Natural killer cell treated with Interleukin-12 subunit alpha and Interleukin-12 subunit beta and Interleukin-15 and Interleukin-18, amount 100 ng/mL, for 72 hours (primary cell): ENCODE measurements at regions not wholly inside any gene's neighbourhood (a gene's known extent, or its start where the extent isn't known, plus 50 kb on each side); places are given as distances from the start of the nearest gene placed in this dataset.

Source experiments
- ATAC-seq, 2 donors: fragments of 150-1000 bp; cut with Tn5 transposase in 1 of 2; sonication (Bioruptor Pico), chemical (Tn5 transposase) in 1 of 2; 2 replicates each; pipeline ENCODE4 v1.10.0; 2021
- DNase-seq: peaks from one replicate; pipeline ENCODE4 v3.0.0; 2022; ENCODE audit warnings: low spot score
- H3K27ac Mint-ChIP-seq, 2 donors: 1 replicate in 1 of 2; 2 replicates in 1 of 2; pipeline ENCODE4 v1.8.0; 2022; ENCODE audit warnings: mixed read lengths in 2 of 2, mild to moderate bottlenecking in 1 of 2, moderate library complexity in 1 of 2
- H3K27me3 Mint-ChIP-seq, 2 donors: 1 replicate in 1 of 2; 2 replicates in 1 of 2; pipeline ENCODE4 v1.8.0; 2022; ENCODE audit warnings: mixed read lengths in 2 of 2
- H3K36me3 Mint-ChIP-seq: one replicate; pipeline ENCODE4 v1.8.0; 2022; ENCODE audit warnings: mixed read lengths
- H3K4me1 Mint-ChIP-seq, 2 donors: 1 replicate in 1 of 2; 2 replicates in 1 of 2; pipeline ENCODE4 v1.8.0; 2022; ENCODE audit warnings: low read depth in 2 of 2, mixed read lengths in 2 of 2, mild to moderate bottlenecking in 1 of 2
- H3K4me3 Mint-ChIP-seq: one replicate; pipeline ENCODE4 v1.8.0; 2022; ENCODE audit warnings: mixed read lengths
- H3K9me3 Mint-ChIP-seq: 2 replicates; pipeline ENCODE4 v1.8.0; 2022; ENCODE audit warnings: mixed read lengths

DNA sequence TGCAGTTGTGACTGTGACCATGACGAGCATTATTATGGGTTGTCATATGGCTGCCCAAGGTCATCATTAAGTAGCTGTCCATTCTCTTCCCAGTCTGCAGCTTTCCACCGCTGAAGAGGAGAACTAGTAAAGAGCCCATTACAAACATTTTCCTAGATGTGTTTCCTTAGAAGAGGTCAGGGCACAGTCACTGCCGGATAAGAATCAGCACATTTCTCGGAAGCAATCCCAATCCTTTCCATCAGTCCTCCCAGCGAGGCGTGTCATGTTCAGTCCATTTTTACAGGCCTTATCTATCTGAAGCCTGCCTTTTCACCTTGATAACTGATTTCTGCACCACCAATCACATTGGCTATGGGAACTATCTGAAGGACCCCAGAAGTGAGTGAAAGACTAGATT is 319.9 kb upstream of the SLC14A2 start:
- Mint-ChIP-seq H3K4me3 (no peak overlapping the region), H3K4me1 (no peaks in the 10 kb centered on the region), H3K36me3 (no peaks in the 10 kb centered on the region), H3K27ac (no peak overlapping the region), H3K27me3 (peaks cover 3 to 14% of the 10 kb centered on the region in 2 donors), H3K9me3 (no peaks in the 10 kb centered on the region)
- DNase-seq, result no peak
- no peak for ATAC-seq

DNA sequence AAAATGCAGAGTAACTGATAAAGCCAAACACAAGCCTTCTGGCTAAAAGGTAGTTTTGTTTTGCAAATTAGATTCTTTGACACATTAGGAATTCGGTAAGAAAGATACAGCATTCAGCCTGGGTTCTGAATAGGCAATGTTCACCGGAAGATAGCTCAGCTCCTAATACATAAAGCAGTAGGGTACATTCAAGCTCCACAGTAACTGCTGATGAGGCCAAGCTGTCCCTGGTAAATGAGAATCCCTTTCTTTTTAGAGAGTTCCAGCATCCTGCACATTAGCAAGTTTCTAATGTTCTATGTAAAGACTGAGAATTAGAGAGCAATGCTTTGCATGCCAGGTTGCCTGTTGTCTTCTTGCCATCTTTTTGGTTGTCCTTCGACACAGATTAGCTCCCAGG is 316.3 kb upstream of the SLC14A2 start:
- Mint-ChIP-seq H3K4me3 (no peak overlapping the region), H3K4me1 (no peaks in the 10 kb centered on the region), H3K9me3 (no peaks in the 10 kb centered on the region), H3K36me3 (no peaks in the 10 kb centered on the region), H3K27me3 (peaks cover 0 to 16% of the 10 kb centered on the region in 2 donors), H3K27ac (no peak overlapping the region)
- no peak for ATAC-seq
- DNase-seq, result no peak

DNA sequence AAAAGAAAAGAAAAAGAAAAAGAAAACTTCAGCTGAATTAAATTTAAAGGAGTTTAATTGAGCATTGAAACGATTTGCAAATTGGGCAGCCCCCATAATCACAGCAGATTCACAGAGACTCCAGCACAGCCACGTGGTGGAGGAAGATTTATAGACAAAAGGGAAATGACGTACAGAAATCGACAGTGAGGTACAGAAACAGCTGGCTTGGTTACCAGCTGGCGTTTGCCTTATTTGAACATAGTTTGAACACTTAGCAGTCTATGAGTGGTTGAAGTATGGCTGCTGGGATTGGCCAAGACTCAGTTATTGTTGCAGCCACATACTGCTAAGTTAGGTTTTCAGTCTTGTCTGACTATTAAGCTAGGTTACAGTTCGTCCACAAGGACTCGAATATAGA is 312.2 kb upstream of the SLC14A2 start:
- Mint-ChIP-seq H3K36me3 (no peaks in the 10 kb centered on the region), H3K9me3 (no peaks in the 10 kb centered on the region), H3K27ac (no peak overlapping the region), H3K4me3 (no peak overlapping the region), H3K4me1 (no peaks in the 10 kb centered on the region), H3K27me3 (peaks cover 3 to 29% of the 10 kb centered on the region in 2 donors)
- DNase-seq (no peak), ATAC-seq (no peak)

DNA sequence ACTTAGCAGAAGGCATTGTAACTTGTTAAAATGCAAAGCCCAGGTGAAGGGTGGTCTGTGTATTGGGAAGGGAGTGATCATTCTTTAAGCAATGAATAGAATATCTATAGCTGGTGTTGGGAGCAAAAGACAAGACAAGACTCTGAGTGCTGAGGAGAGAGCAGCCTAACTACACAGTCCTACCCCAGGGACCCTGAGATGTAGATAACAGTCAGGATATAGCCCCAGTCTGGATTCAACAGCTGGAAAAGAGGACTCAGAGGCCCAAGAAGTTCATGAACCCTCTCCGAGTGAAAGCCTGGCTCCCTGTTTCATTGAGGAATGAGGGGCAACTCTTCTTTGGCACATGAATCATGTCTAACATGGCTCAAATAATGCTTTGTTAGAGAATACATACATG is 310.7 kb upstream of the SLC14A2 start:
- ATAC-seq (peak in 1 of 2 donors; percentile 41), DNase-seq (no peak)
- Mint-ChIP-seq H3K27ac (no peak overlapping the region), H3K27me3 (peaks cover 10 to 41% of the 10 kb centered on the region in 2 donors), H3K4me1 (no peaks in the 10 kb centered on the region), H3K9me3 (no peaks in the 10 kb centered on the region), H3K4me3 (no peak overlapping the region), H3K36me3 (no peaks in the 10 kb centered on the region)

DNA sequence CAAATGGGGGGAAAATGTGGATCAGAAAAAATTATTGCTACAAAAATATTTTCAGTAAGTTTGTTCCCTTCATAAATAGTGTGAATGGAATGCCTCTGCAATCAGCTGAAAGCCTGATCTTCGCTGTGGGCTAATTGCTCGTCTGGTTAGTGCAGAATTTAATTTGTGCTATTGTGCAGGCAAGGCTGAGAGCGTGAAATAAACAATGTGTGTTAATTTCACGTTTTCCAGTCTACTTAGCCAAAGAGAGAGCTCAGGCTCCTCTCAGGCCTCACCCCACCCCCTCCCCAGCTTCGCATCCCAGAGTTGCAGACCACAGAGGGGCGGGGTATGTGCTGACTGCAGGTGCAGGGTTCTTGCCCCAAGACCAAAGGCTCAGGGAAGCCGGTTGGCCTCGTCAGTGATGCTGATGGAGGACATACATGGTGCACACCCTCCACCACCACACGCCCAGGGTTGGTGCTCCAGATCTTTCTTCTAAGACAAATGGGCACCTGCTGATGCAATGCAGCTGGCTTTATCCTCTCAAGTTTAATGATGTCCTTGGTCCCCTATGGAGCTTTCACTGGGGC is 302.6 kb upstream of the SLC14A2 start:
- H3K4me1 Mint-ChIP-seq, result no peaks in the 10 kb centered on the region
- no peak overlapping the region for H3K4me3 Mint-ChIP-seq
- H3K27me3 Mint-ChIP-seq, result peaks cover 13 to 28% of the 10 kb centered on the region in 2 donors
- ATAC-seq (no peak), DNase-seq (no peak)
- no peaks in the 10 kb centered on the region for H3K36me3 Mint-ChIP-seq
- H3K9me3 Mint-ChIP-seq, result no peaks in the 10 kb centered on the region
- H3K27ac Mint-ChIP-seq, result no peak overlapping the region

DNA sequence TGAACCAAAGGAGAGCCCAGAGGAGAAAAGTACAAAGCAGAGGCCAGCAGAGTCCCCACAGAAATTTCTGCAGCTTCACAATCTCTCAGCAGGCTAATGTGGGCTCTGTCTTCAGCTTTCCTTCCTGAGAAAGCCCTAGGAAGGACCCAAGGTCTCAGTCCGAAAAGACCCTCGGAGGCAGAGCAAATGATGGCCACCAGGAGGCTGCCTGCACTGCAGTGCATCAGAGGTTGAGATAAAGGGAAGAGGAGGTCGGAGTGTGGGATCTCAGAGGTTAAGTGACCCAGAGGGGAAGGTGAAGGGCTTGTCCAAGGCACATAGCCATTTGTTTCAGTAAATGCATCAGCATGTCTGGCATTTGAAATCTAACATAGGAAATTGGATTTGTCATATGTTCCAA is 299.1 kb upstream of the SLC14A2 start:
- no peak for ATAC-seq
- Mint-ChIP-seq H3K4me1 (no peaks in the 10 kb centered on the region), H3K27ac (no peak overlapping the region), H3K36me3 (no peaks in the 10 kb centered on the region), H3K27me3 (peaks cover 6 to 9% of the 10 kb centered on the region in 2 donors), H3K9me3 (no peaks in the 10 kb centered on the region), H3K4me3 (no peak overlapping the region)
- no peak for DNase-seq

DNA sequence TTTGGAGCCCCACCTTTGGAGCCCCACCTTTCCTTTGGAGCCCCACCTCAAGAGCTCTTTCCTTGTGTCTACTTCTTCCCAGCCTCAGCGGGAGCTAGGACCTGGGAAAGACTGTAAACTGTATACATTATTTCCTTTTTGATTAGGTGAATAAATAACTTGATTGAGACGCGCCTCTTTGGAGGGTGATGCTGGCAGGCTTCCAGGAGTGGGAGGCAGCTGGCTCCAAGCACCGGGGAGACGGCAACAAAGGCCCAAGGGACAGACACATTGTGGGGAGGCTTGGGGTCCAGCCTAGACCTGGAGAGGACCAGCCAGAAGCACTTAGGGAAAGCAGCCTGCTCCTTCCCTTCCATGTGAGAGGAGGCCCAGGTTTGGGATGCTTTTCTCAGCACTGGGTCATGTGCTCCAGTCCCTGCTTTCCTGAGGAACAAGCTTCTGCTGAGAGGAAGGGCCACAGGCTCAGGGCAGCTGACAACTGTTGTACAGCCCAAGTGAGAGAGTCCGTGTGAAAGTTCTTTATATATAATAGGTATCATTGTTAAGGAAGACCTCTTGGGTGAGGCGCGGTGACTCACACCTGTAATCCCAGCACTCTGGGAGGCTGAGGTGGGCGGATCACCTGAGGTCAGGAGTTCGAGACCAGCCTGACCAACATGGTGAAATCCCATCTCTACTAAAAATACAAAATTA is 297.2 kb upstream of the SLC14A2 start:
- peaks cover 6 to 9% of the 10 kb centered on the region in 2 donors for H3K27me3 Mint-ChIP-seq
- no peaks in the 10 kb centered on the region for H3K9me3 Mint-ChIP-seq
- ATAC-seq (no peak), DNase-seq (no peak)
- H3K36me3 Mint-ChIP-seq, result no peaks in the 10 kb centered on the region
- no peak overlapping the region for H3K4me3 Mint-ChIP-seq
- H3K27ac Mint-ChIP-seq, result no peak overlapping the region
- H3K4me1 Mint-ChIP-seq, result no peaks in the 10 kb centered on the region

DNA sequence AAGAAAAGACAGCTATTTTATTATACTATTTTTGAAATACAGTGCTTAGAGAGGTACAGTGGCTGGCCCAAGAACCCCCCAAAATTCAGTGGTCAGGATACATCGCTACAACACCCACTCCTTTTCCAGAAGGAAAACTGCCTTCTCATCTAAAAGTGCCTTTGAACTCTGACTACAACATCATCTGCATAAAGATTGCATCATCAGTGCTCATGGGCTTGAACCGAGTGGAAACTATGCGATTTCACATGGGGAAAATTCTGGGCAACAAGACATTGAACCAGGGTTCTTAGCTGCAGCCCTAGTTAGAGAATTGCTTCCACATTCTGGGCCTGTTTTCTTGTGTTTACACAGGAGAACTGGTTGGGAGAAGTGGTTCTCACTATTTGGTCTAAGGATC is 294.6 kb upstream of the SLC14A2 start:
- no peak for DNase-seq
- no peak for ATAC-seq
- no peak overlapping the region for H3K27ac Mint-ChIP-seq
- no peaks in the 10 kb centered on the region for H3K36me3 Mint-ChIP-seq
- H3K4me1 Mint-ChIP-seq, result no peaks in the 10 kb centered on the region
- H3K27me3 Mint-ChIP-seq, result peaks cover 6 to 7% of the 10 kb centered on the region in 2 donors
- H3K4me3 Mint-ChIP-seq, result no peak overlapping the region
- no peaks in the 10 kb centered on the region for H3K9me3 Mint-ChIP-seq

DNA sequence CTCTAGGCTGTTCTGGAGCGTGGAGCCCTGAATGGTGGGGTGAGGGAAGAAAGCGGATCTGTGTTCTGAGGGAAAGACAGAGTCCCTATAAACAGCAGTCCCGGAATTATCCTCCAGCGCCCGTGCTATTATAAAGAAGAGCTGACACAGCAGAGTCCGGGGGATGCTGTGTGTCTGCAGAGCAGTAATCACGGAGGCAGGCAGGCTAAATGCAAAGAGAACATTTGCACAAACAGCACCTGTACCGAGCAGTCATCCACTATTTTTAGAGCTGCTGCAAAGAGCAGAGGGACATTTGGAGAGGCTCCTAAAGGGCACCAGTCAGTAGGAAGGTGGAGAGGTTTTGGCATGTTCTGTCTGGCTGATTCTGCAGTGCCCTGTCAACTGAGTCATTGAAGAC is 293.8 kb upstream of the SLC14A2 start:
- Mint-ChIP-seq H3K4me1 (no peaks in the 10 kb centered on the region), H3K9me3 (no peaks in the 10 kb centered on the region), H3K27ac (no peak overlapping the region), H3K27me3 (peaks cover 10 to 14% of the 10 kb centered on the region in 2 donors), H3K36me3 (no peaks in the 10 kb centered on the region), H3K4me3 (no peak overlapping the region)
- DNase-seq, result no peak
- no peak for ATAC-seq

DNA sequence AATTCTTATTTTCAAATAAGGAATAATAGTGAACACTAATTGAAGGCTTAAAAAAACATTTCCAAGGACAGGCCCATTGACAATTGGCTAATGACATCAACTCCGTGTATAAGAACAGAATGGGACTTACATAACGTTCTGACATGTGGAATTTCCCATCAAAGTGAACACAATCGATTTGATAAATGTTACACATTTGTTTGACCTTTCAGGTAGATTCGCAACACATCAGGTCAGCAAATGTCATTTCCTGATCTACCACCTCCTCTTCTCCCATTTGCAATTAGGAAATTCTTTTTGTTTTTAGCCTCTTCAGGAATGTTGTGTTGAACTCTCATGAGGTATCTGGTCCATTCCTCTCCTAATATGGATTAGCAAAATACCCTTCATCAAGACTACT is 292.9 kb upstream of the SLC14A2 start:
- no peaks in the 10 kb centered on the region for H3K36me3 Mint-ChIP-seq
- H3K27ac Mint-ChIP-seq, result no peak overlapping the region
- H3K9me3 Mint-ChIP-seq, result no peaks in the 10 kb centered on the region
- no peaks in the 10 kb centered on the region for H3K4me1 Mint-ChIP-seq
- no peak overlapping the region for H3K4me3 Mint-ChIP-seq
- no peak for ATAC-seq
- no peak for DNase-seq
- H3K27me3 Mint-ChIP-seq, result peaks cover 8 to 15% of the 10 kb centered on the region in 2 donors

DNA sequence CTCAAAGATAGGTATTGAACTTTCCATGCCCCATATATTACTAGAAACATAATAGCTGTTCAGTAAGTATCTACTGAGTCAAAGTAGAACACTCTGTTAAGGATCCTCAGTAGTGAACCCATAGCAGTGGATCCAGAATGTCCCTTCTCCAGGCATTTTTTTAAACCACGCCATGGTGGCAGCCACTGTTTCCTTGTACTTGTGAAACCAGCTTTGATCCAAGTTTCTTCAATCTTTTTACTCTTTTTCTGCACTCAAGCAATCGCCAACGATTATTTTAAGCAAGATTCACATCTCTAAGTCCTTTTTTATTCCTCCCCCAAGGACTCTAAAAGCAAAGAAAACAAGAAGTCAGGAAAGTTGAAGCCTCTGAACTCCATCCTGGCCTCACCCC is 291.2 kb upstream of the SLC14A2 start:
- ATAC-seq (no peak), DNase-seq (no peak)
- Mint-ChIP-seq H3K27ac (no peak overlapping the region), H3K4me1 (no peaks in the 10 kb centered on the region), H3K36me3 (no peaks in the 10 kb centered on the region), H3K27me3 (peaks cover 15 to 24% of the 10 kb centered on the region in 2 donors), H3K9me3 (no peaks in the 10 kb centered on the region), H3K4me3 (no peak overlapping the region)

DNA sequence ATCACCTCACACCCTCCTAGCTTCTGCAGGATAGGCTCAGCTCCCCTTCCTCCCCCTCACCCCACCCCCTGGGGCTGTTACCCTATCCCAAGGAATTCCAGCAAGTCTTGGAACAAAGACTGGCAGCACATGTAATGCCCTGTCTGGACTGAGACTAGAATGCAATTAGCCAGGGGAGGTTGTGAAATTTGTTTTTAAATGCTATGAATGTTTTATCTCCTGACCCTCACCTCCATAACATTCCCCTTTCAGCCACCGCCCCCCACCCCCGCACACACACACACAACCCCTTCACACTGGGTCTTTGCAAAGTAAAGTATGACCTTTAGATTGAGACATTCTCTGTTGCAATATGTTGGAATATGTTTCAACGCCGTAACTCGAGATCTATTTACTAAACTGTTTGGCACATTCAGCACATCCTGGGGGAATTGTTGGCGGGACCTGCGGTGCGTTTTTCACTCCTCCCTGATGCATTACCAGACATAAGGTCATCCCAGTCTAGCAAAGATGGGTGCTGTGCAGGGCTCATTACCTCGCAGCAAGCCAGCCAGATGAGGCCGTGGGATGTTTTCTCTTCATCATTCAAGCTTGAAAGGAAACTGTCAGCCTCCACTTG is 290.7 kb upstream of the SLC14A2 start:
- DNase-seq, result no peak
- Mint-ChIP-seq H3K36me3 (no peaks in the 10 kb centered on the region), H3K9me3 (no peaks in the 10 kb centered on the region), H3K4me3 (no peak overlapping the region), H3K27ac (no peak overlapping the region), H3K4me1 (no peaks in the 10 kb centered on the region), H3K27me3 (peaks cover 14 to 29% of the 10 kb centered on the region in 2 donors)
- no peak for ATAC-seq

DNA sequence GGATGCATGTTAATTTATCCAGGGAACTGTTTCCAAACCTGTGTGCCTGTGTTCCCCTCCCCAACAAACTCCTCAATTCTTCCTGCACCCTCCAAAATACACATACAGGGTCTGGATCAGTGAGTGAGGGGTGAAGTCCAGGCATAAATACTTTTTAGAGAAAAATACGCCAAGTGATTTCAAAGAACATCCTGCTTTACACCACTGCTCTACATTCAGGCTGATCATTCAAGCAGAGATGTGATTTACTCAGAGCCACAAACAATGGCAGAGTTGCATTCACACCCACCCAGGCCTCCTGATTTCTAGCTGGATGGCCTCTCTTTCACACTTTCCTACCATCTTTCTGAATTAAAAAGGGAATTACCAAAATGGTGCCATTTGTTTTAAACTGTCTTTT is 289.5 kb upstream of the SLC14A2 start:
- Mint-ChIP-seq H3K27ac (no peak overlapping the region), H3K27me3 (peaks cover 14 to 30% of the 10 kb centered on the region in 2 donors), H3K36me3 (no peaks in the 10 kb centered on the region), H3K9me3 (no peaks in the 10 kb centered on the region), H3K4me1 (no peaks in the 10 kb centered on the region), H3K4me3 (no peak overlapping the region)
- no peak for ATAC-seq
- DNase-seq, result no peak

DNA sequence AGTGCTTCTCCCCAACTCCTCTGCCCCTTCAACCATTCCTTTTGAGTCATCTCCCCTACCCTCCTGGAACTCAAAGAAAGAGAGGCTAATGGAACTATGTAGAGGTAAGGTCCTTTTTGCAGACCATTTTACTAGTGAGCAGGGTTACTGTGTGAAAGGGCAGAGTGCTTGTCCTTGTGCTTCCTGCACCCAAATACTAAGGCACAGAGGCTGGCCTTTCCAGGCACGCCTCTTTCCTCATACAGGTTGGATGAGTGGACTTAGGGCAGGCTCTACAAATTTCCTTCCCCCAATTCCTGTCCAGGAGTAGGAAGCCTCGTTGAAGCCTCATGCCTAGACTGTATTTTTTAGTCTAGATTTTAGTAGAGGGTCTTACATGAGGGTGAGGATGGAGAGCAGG is 288.8 kb upstream of the SLC14A2 start:
- Mint-ChIP-seq H3K9me3 (no peaks in the 10 kb centered on the region), H3K36me3 (no peaks in the 10 kb centered on the region)

More for the DNA sequence above, 288.8 kb upstream of the SLC14A2 start:
- Mint-ChIP-seq H3K27me3 (peaks cover 14 to 30% of the 10 kb centered on the region in 2 donors), H3K27ac (no peak overlapping the region), H3K4me3 (no peak overlapping the region), H3K4me1 (no peaks in the 10 kb centered on the region)
- ATAC-seq (no peak), DNase-seq (no peak)
